ENCODE measurements at regions not wholly inside any gene's neighbourhood (a gene's known extent, or its start where the extent isn't known, plus 50 kb on each side); places are given as distances from the start of the nearest gene placed in this dataset.

GRCh38 chr11:28615542-28615941 is 507.4 kb downstream of the METTL15 start:
- TF ChIP-seq CTCF (IDR thresholded peaks at IDR 0.05; ENCODE audit: control insufficient read depth, insufficient read depth, low read depth, low read length, missing control alignments), result no peak
- H3K4me3 ChIP-seq (ENCODE audit: control insufficient read depth, low read depth, low read length), result no peak overlapping the region
- DNase-seq (ENCODE audit: low read depth), result no peak

GRCh38 chr11:28606930-28607329 is 498.7 kb downstream of the METTL15 start:
- no peak for TF ChIP-seq CTCF (IDR thresholded peaks at IDR 0.05; ENCODE audit: control insufficient read depth, insufficient read depth, low read depth, low read length, missing control alignments)
- no peak for DNase-seq (ENCODE audit: low read depth)
- no peak overlapping the region for H3K4me3 ChIP-seq (ENCODE audit: control insufficient read depth, low read depth, low read length)

- TF ChIP-seq CTCF (IDR thresholded peaks at IDR 0.05; ENCODE audit: control insufficient read depth, insufficient read depth, low read depth, low read length, missing control alignments), result no peak
- no peak for DNase-seq (ENCODE audit: low read depth)
- no peak overlapping the region for H3K4me3 ChIP-seq (ENCODE audit: control insufficient read depth, low read depth, low read length)
Measured at GRCh38 chr11:28599656-28600055, 491.5 kb downstream of the METTL15 start.

DNA sequence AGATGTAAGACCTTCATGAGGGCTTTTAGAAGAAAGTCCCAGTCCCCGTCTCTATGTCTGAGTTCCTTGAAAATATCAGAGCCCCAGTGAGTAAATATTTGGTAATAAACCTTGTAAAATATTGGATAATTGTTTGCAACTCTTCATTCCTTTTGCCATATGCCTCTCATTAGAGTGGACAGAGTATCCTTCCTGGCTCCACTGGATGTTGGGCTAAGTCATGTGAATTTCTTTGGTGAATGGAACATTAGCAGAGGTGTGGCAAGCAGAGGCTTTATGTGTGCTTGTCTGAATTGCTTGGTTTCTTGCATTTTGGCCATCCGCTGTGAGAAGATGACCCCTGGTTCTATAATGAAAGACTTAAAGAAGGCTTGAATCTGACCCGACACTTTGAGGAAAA is 490.3 kb downstream of the METTL15 start:
- no peak for TF ChIP-seq CTCF (IDR thresholded peaks at IDR 0.05; ENCODE audit: control insufficient read depth, insufficient read depth, low read depth, low read length, missing control alignments)
- no peak for DNase-seq (ENCODE audit: low read depth)
- no peak overlapping the region for H3K4me3 ChIP-seq (ENCODE audit: control insufficient read depth, low read depth, low read length)

DNA sequence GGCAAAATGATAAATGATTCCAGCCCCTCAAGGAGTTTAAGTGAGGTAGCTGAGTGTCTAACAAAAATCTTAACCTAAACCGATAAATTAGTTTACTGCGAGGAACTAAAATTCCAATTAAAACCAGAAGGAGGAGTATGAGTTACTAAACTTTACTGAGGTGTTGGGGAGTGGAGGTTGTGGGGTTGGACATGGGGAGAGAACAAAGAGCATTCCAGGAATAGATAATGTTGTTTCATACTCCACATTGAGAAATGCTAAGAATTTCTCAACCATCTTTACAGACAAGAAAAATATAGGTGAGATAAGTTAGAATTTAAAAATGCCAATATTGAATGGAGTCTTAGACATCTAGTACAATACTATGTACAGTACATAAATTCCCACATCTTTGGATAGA is 488.6 kb downstream of the METTL15 start:
- no peak for DNase-seq (ENCODE audit: low read depth)
- no peak overlapping the region for H3K4me3 ChIP-seq (ENCODE audit: control insufficient read depth, low read depth, low read length)
- no peak for TF ChIP-seq CTCF (IDR thresholded peaks at IDR 0.05; ENCODE audit: control insufficient read depth, insufficient read depth, low read depth, low read length, missing control alignments)

GRCh38 chr11:28592141-28592540 is 484.0 kb downstream of the METTL15 start:
- no peak for TF ChIP-seq CTCF (IDR thresholded peaks at IDR 0.05; ENCODE audit: control insufficient read depth, insufficient read depth, low read depth, low read length, missing control alignments)

GRCh38 chr11:28584992-28585391 is 476.8 kb downstream of the METTL15 start:
- peak; percentile 24 for DNase-seq (ENCODE audit: low read depth)
- no peak for TF ChIP-seq CTCF (IDR thresholded peaks at IDR 0.05; ENCODE audit: control insufficient read depth, insufficient read depth, low read depth, low read length, missing control alignments)
- no peak overlapping the region for H3K4me3 ChIP-seq (ENCODE audit: control insufficient read depth, low read depth, low read length)

More at GRCh38 chr11:28592141-28592540, 484.0 kb downstream of the METTL15 start:
- no peak overlapping the region for H3K4me3 ChIP-seq (ENCODE audit: control insufficient read depth, low read depth, low read length)
- no peak for DNase-seq (ENCODE audit: low read depth)
